ENCODE measurements at regions not wholly inside any gene's neighbourhood (a gene's known extent, or its start where the extent isn't known, plus 50 kb on each side); places are given as distances from the start of the nearest gene placed in this dataset.

DNA sequence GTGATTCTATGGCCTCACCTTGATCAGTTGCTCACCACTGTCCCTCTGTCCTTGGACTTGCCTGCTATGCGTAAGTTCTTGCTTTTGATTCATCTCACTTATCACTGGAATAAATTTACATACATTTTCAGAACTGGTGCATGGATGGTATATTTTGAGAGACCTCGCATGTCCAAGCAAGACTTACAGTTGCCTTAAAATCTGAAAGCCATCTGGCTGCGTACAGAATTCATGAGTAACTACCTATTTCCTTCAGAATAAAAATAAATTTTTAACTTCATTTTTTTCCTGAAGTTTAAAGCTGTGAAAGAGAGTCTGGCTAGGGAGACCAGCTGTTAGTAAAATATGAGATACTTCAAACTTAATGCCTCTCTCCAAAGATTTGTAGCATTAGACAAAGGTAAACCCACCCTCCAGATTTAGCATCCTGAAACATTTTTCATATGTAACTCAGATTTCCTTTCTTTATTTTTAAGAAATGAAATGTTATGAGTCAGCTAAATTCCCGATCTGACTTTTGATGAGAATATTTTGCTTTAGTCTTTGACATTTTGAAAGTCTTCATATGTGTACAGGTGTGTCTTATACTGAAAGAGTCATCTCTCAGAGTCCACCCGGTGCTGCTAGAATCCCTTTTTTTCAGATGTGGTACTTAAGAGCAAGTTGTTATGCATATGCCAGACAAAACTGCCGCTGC is 136.4 kb upstream of the CELF2 start:
- TF ChIP-seq, protein P1, sequence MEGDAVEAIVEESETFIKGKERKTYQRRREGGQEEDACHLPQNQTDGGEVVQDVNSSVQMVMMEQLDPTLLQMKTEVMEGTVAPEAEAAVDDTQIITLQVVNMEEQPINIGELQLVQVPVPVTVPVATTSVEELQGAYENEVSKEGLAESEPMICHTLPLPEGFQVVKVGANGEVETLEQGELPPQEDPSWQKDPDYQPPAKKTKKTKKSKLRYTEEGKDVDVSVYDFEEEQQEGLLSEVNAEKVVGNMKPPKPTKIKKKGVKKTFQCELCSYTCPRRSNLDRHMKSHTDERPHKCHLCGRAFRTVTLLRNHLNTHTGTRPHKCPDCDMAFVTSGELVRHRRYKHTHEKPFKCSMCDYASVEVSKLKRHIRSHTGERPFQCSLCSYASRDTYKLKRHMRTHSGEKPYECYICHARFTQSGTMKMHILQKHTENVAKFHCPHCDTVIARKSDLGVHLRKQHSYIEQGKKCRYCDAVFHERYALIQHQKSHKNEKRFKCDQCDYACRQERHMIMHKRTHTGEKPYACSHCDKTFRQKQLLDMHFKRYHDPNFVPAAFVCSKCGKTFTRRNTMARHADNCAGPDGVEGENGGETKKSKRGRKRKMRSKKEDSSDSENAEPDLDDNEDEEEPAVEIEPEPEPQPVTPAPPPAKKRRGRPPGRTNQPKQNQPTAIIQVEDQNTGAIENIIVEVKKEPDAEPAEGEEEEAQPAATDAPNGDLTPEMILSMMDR (conservative IDR thresholded peaks at IDR 0.05 in 1 of 2, IDR thresholded peaks at IDR 0.05 in 1 of 2; ENCODE audit: extremely low read depth in 1 of 2, insufficient read depth in 1 of 2, low read depth in 1 of 2, low read length in 2 of 2) = no peak
- no peak for TF ChIP-seq EZH2 (IDR thresholded peaks at IDR 0.05; ENCODE audit: borderline replicate concordance, low read length)

Measured in mammary epithelial cell (primary cell).